HG03175 (cell line): ENCODE measurements at regions not wholly inside any gene's neighbourhood (a gene's known extent, or its start where the extent isn't known, plus 50 kb on each side); places are given as distances from the start of the nearest gene placed in this dataset.
"Not testable (repeated sequence)": the region's sequence is repeated elsewhere in the genome, so short reads cannot be mapped to it uniquely, and the experiment has no call there.

Experiments
- ATAC-seq: cut with Tn5 transposase; IDR thresholded peaks from one replicate; pipeline ENCODE4 v1.9.1; 2021; ENCODE audit warnings: mild to moderate bottlenecking, moderate library complexity; ENCODE audit not compliant: unreplicated experiment

GRCh38 chr3:27661797-27662196, 60.3 kb downstream of the EOMES start:
- ATAC-seq: no peak

DNA sequence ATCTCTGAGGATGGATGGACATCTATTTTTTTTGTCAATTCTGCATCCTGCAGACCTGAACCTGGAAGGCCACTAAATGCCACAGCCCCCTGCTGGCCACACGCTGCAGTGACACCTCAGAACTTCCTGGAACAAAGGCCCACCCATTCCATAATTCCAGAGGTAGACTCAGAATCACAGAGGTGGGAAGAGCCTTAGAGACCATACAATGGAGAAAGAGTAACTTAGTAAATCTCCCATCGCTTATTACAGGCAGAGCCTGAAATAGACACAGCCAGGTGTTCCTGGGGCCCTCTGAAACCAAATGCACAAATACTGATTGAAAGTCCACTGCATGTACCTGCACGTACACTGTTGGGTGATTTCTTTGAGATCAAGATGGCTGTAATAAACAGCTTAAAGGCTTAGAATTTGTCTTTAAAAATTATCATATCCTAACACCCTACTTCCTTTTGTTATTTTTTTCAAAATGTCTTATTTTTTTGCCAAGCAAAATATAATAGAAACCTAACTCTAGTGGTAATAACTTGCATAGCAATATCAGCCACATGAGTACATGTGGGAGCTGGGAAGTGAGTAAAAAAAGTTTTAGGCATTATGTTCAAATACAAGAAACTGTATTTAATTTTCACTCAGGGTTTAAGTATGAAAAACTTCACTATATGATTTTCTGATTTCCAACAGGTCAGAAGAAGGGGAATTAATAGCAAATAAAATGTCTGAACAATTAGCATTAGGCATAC, 62.7 kb downstream of the EOMES start:
- peak; percentile 83 for ATAC-seq

DNA sequence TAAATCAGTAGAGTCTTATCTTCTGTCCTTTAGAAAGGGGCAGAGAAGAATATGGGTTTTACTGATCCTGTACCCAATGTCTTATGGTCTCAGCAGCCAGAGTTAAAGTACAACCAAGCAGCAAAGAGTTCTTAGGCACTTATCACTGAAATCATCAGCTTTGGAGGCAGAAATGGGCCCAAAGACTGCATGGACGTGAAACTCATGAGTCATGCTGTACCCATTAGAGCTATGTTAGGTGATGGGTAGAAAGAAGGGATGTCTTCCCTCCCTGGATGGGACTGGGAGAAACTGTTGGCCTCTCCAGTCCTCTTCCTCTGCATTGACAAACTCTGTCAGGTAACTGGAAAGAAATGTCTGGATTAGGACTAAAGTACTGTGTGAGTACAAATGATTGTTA, 63.4 kb downstream of the EOMES start:
- no peak for ATAC-seq

DNA sequence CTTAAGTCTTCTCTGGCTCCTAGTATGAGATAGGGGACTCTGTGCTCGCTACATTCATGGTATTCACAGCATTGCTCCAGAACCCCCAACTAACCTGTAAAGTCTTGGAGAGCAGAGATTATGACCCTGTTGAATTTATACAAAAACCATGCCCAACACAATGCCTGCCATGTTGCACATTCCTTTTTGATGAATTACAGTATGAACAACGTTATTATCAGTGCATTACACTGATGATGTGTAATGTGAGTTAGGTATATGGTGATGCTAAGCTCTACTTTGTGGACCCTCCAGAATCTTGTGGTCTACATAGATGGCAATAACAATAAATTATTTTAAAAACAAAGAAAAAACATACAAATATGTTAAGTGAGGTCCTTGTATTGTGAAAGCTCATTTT, 64.3 kb downstream of the EOMES start:
- no peak for ATAC-seq

DNA sequence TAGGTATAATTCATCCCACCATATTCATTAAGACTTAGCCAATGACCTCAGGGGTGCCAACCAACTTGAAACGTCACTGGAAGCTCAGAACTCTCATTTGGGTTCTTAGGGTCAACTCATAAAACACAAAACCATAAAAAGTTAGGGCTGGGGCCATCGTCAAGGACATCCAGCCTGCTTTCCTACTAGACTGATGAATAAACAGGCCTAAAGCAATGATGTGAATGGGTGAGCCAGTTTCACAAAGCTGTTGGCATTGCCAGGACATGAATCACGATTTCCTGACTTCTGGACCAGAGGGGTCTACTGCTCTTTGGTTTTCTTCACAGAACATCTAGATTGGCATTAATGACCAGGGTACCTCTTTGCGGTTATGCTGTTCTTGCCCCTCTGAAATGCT, 64.7 kb downstream of the EOMES start:
- ATAC-seq: no peak

DNA sequence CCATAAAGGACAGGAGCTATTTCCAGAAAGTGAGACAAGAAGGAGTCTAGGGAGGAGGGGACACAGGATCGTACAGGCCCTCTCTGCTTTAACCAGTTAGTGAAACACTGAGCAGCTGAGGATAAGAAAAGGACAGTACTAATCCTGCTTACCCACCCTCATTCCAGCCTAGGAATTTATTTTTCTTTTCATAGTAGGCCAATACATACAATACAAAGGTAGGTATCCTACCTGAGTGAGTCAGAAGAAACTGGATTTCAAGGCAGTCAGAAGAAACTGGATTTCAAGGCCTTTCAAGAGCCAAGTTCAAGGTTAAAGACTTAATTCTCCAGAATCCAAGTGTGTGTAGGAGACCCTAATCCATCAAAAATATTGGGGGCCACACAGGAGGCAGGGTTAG, 65.3 kb downstream of the EOMES start:
- ATAC-seq: no peak

- ATAC-seq: no peak
Observed at GRCh38 chr3:27655547-27655946, 66.6 kb downstream of the EOMES start.

DNA sequence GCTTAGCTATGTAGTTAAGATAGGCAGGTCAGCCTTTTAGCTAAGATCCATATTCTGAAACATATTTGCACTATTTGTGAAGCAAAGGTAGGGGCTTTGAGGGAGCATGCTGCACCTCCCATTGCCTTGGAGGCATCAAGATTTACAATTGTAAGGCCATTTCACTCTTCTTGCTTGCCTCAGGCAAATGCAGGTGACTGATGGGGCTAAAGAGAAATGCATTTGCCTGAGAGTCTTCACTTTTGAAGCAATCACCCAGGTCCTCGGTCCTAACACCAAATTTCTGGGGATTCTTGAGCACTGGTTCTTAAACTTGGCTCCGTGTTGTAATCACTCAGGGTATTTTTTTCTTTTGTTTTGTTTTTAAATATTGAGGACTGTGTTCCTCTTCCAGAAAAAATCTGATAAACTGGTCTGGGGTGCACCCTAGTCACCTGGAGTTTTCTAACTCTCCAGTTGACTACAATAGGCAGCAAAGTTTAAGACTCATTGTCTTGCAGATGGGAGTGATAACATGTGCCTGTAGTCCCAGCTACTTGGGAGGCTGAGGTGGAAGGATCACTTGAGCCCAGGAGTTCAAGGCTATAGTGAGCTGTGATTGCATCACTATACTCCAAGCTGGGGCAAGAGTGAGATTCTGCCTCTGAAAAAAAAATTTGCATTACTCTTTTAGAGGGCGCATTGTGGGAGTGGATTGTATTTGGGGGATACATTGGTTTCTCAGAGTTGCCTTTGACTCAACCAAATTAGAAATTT, 68.1 kb downstream of the EOMES start:
- no peak for ATAC-seq

GRCh38 chr3:27649277-27649676, 72.8 kb downstream of the EOMES start:
- ATAC-seq: no peak

GRCh38 chr3:27646896-27647295, 75.2 kb downstream of the EOMES start:
- no peak for ATAC-seq

DNA sequence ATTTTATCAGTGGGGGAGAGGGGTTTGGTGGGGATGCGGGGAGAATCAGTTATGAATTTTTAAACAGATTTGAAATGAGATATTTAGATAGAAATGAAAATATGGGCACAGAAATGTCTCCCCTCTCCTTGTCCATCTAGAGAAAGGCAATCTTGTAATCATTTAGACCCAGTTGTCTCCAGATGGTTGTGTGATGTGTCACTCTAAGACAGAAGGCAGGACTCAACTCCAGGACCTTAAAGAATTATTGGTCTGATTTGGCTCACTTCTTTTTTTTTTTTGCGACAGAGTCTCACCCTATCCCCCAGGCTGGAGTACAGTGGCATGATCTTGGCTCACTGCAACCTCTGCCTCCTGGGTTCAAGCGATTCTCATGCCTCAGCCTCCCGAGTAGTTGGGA, 77.2 kb downstream of the EOMES start:
- ATAC-seq: no peak

DNA sequence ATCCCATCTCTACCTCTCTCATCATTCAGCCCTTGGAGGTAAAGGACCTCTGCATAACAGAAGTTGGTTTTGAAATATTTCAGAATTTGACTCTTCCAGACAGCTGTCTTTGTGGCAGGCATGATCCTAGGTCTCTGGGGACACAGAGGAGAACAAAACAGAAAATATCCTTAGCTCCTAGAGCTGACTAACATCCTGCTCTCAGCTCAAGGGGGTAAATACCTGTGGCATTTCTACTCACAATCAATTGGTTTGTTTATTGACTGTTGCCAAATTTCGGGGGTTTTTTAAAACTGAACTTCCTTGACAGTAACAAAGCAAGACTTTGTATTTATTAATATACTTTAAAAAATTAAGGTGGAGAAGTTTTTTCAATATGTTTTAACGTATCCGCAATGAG, 78.8 kb downstream of the EOMES start:
- no peak for ATAC-seq

- ATAC-seq: no peak
Observed at GRCh38 chr3:27642796-27643195, 79.3 kb downstream of the EOMES start.

DNA sequence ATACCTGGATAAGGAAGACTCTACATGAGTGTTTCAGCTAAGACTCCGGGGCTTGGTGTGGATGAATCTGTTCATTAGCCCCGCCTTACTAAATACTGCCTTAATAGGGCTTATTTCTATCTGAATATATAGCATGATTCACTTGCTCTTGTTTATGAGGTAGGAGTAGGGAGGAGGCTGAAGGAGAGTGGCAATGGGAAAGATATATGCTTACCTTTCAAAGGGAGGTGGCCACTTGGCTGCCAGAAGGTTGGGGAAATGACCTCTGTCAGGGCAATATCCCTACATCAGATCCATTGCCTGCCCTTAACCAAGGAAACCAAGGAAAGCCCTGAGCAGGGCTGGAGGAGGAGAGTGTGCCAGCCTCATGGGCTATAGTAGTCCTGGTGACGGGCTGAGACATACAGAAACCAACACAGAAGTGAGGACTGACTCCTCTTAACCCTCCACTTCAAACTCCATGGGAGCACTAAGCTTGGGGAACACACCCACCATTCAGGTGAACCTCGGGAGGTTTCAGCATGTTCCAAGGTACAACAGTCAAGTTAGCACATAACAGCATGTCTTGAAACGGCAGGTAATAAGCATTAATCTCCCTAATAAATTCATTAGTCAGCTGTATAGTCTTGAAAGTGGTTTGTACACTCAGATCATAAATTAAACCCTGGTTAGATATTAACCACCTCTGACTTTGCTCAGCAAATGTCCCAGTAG, 80.1 kb downstream of the EOMES start:
- ATAC-seq: no peak

DNA sequence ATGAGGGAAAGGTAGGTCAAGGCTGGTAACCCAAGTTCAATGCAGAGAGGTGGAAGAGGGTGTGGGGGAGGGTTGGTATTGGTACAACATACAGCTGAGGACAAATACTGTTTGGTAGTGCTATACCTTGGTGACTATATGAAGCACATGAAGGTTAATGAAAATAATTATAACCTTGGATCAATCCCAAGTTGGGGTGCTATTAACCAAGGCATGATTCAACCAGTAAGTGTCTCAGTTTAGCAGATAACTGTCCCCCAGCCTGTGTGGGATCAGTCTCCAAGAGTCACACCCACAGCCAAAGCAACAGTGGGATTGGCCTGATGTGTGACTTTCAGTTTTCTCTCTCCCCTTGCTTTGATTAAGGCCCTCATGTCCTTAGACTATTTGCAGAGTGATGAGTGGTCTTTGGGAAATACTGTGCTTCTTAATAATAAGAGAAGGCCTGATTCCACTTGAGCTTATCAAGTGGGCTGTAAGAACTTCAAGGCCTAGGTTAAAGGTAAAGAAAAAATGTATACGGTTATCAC, 80.8 kb downstream of the EOMES start:
- ATAC-seq: no peak

DNA sequence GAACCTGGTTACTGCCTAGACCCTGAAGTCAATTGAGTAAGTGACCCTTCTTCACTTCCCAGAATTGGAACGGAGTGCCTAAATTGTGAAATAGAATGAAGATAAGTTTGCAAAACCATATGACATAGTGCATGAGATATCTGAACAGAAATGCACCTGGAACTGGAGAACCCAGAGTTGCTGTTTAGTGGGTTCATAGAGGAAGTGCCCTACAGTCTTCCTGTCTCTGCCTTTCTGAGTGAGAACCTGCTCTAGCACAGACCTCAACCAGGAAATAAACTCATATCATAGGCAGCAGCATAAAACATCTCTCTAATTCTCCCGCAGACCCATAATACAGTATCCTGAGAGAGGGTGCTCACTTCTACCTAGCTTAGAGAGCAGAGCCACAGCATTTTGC, 82.9 kb downstream of the EOMES start:
- no peak for ATAC-seq

DNA sequence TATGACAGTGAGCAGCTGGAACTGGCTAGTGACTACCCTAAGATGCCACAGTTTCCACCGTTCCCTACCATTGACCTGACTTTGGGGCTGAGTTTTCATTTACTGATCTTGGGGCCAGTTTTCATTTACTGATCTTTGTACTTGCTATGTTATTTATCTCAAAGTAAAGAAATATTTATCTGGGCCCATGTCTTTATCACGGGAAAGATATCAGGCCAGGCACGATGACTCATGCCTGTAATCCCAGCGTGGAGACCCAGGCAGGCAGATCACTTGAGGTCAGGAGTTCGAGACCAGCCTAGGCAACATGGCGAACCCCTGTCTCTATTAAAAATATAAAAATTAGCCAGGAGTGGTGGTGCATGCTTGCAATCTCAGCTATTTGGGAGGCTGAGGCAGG, 83.5 kb downstream of the EOMES start:
- ATAC-seq: no peak

DNA sequence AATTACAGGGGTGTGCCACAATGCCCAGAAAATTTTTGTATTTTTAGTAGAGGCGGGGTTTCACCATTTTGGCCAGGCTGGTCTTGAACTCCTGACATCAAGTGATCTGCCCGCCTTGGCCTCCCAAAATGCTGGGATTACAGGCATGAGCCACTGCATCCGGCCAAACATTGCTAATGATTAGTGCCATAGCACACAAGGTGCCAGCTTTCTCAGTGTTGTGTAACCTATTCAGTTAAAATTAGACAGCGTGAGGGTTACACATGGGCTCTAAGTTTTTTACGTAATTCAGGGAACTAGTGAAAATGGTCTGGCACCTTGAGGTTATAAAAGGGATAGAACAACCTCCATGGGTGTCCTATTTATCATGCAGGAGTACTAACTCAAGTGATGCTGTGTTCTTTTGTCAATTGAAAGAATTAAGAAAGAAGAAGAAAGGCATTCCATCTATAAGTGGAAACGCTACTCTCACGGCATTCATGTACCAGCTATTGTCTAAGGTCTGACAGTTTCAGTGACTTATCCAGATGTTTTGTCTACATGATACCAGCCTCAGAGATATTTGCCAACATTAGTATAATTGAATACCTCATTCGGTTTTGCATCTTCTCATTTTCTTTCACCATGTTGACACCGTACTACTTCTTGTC, 84.7 kb downstream of the EOMES start:
- ATAC-seq: no peak

- ATAC-seq: not testable (repeated sequence)
Observed at GRCh38 chr3:27635006-27635405, 87.1 kb downstream of the EOMES start.

DNA sequence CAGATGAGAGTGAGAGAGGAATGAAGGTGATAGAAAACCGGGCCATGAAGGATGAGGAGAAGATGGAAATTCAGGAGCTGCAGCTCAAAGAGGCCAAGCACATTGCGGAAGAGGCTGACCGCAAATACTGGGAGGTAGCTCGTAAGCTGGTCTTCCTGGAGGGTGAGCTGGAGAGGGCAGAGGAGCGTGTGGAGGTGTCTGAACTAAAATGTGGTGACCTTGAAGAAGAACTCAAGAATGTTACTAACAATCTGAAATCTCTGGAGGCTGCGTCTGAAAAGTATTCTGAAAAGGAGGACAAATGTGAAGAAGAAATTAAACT, 88.9 kb downstream of the EOMES start:
- peak; percentile 10 for ATAC-seq
